Thyroid gland (tissue), 4 donors: ENCODE measurements at regions not wholly inside any gene's neighbourhood (a gene's known extent, or its start where the extent isn't known, plus 50 kb on each side); places are given as distances from the start of the nearest gene placed in this dataset.

Experiments
- DNase-seq, 2 donors: peaks; one replicate each; pipeline ENCODE4 v3.0.0-alpha.2; 2019
- H3K27ac ChIP-seq, 3 donors: fragments of 200-600 bp; sonication (generic); 1 replicate in 2 of 3; 2 replicates in 1 of 3; pipeline ENCODE4 v1.5.1; 2016 to 2019; ENCODE audit warnings: mild to moderate bottlenecking in 1 of 3, moderate library complexity in 1 of 3
- H3K27me3 ChIP-seq: fragments of 200-600 bp; sonication (generic); one replicate; pipeline ENCODE4 v1.5.1; 2019
- H3K36me3 ChIP-seq, 2 donors: fragments of 200-600 bp; sonication (generic); one replicate each; pipeline ENCODE4 v1.5.1; 2016 to 2019
- H3K4me1 ChIP-seq, 2 donors: fragments of 200-600 bp; sonication (generic); one replicate each; pipeline ENCODE4 v1.5.1; 2017 to 2019
- H3K4me3 ChIP-seq, 3 donors: fragments of 200-600 bp; sonication (generic); replicated peaks in 1 of 3; 1 replicate in 2 of 3; 2 replicates in 1 of 3; pipeline ENCODE4 v1.5.1; 2016; ENCODE audit warnings: mild to moderate bottlenecking in 1 of 3
- H3K9me3 ChIP-seq: fragments of 200-600 bp; sonication (generic); one replicate; pipeline ENCODE4 v1.5.1; 2017
- CTCF ChIP-seq, 6 experiments: fragments of 200-600 bp in 3 of 6; fragments of 450-650 bp in 3 of 6; sonication (generic) in 3 of 6; IDR thresholded peaks; one replicate each; pipeline ENCODE4 v1.5.1; 2016 to 2019; ENCODE audit warnings: antibody characterized with exemption in 6 of 6, mild to moderate bottlenecking in 2 of 6, inconsistent platforms in 1 of 6, moderate library complexity in 1 of 6
- POLR2A ChIP-seq, 2 donors: fragments of 450-650 bp; IDR thresholded peaks; one replicate each; pipeline ENCODE4 v1.6.1; 2017; ENCODE audit warnings: antibody characterized with exemption in 2 of 2, mild to moderate bottlenecking in 2 of 2, moderate library complexity in 1 of 2
- WGBS, 2 donors: methylation state at CpG; one replicate each; pipeline ENCODE4 v1.1.5; 2017; 5-methylcytosine and 5-hydroxymethylcytosine counted together
- intact Hi-C: fragments of 100-400 bp; cut with DNase I; formaldehyde crosslinking; loops from one replicate; pipeline ENCODE4 v1.15.1; 2023

GRCh38 chr22:48945621-48946458, 881.8 kb downstream of the BRD1 start:
- intact Hi-C loops, result no loop called here
- WGBS, 2 donors, result 87 to 91% methylated on average over 14 to 18 of the region's 22 CpGs

GRCh38 chr22:48944751-48945620, 882.7 kb downstream of the BRD1 start:
- TF ChIP-seq CTCF (IDR thresholded peaks at IDR 0.05) (no peak), POLR2A (IDR thresholded peaks at IDR 0.05) (no peak)
- no peaks in the 10 kb centered on the region for H3K27me3 ChIP-seq
- no peaks in the 10 kb centered on the region for H3K4me1 ChIP-seq
- no peak overlapping the region for H3K27ac ChIP-seq
- DNase-seq, result no peak
- intact Hi-C loops, result no loop called here
- 87 to 88% methylated on average over 28 of the region's 38 CpGs for WGBS, 2 donors
- no peaks in the 10 kb centered on the region for H3K36me3 ChIP-seq
- H3K9me3 ChIP-seq, result no peaks in the 10 kb centered on the region
- no peak overlapping the region for H3K4me3 ChIP-seq

More at GRCh38 chr22:48945621-48946458, 881.8 kb downstream of the BRD1 start:
- no peak for DNase-seq
- Histone ChIP-seq H3K27ac (no peak overlapping the region), H3K36me3 (no peaks in the 10 kb centered on the region), H3K4me1 (no peaks in the 10 kb centered on the region), H3K4me3 (no peak overlapping the region), H3K27me3 (no peaks in the 10 kb centered on the region), H3K9me3 (no peaks in the 10 kb centered on the region)
- no peak for TF ChIP-seq CTCF (IDR thresholded peaks at IDR 0.05)
- no peak for TF ChIP-seq POLR2A (IDR thresholded peaks at IDR 0.05)

GRCh38 chr22:48944433-48944750, 883.3 kb downstream of the BRD1 start:
- Histone ChIP-seq H3K36me3 (no peaks in the 10 kb centered on the region), H3K9me3 (no peaks in the 10 kb centered on the region), H3K4me3 (no peak overlapping the region), H3K27ac (no peak overlapping the region), H3K4me1 (no peaks in the 10 kb centered on the region), H3K27me3 (no peaks in the 10 kb centered on the region)
- WGBS, 2 donors, result 70 to 73% methylated on average over 5 of the region's 5 CpGs
- no peak for DNase-seq
- no peak for TF ChIP-seq POLR2A (IDR thresholded peaks at IDR 0.05)
- no peak for TF ChIP-seq CTCF (IDR thresholded peaks at IDR 0.05)
- intact Hi-C loops, result no loop called here

- WGBS, 2 donors, result 63 to 69% methylated on average over 23 to 24 of the region's 24 CpGs
- Histone ChIP-seq H3K27me3 (no peaks in the 10 kb centered on the region), H3K27ac (no peak overlapping the region), H3K9me3 (no peaks in the 10 kb centered on the region), H3K4me3 (no peak overlapping the region), H3K36me3 (no peaks in the 10 kb centered on the region), H3K4me1 (no peaks in the 10 kb centered on the region)
- intact Hi-C loops, result no loop called here
- peak in 1 of 6 experiments; percentile 25 for TF ChIP-seq CTCF (IDR thresholded peaks at IDR 0.05)
- no peak for TF ChIP-seq POLR2A (IDR thresholded peaks at IDR 0.05)
- DNase-seq, result no peak
Observed at GRCh38 chr22:48943567-48944432, 883.9 kb downstream of the BRD1 start.
